RPMI7951 (cell line): ENCODE measurements at regions not wholly inside any gene's neighbourhood (a gene's known extent, or its start where the extent isn't known, plus 50 kb on each side); places are given as distances from the start of the nearest gene placed in this dataset.
"Not testable (repeated sequence)": the region's sequence is repeated elsewhere in the genome, so short reads cannot be mapped to it uniquely, and the experiment has no call there.

ENCODE experiments used
- DNase-seq: peaks from one replicate; pipeline ENCODE4 v3.0.0-alpha.2; 2012; ENCODE audit warnings: low read depth

GRCh38 chr2:239604861-239605260 lies 204.0 kb upstream of the HDAC4 start:
- no peak for DNase-seq

DNA sequence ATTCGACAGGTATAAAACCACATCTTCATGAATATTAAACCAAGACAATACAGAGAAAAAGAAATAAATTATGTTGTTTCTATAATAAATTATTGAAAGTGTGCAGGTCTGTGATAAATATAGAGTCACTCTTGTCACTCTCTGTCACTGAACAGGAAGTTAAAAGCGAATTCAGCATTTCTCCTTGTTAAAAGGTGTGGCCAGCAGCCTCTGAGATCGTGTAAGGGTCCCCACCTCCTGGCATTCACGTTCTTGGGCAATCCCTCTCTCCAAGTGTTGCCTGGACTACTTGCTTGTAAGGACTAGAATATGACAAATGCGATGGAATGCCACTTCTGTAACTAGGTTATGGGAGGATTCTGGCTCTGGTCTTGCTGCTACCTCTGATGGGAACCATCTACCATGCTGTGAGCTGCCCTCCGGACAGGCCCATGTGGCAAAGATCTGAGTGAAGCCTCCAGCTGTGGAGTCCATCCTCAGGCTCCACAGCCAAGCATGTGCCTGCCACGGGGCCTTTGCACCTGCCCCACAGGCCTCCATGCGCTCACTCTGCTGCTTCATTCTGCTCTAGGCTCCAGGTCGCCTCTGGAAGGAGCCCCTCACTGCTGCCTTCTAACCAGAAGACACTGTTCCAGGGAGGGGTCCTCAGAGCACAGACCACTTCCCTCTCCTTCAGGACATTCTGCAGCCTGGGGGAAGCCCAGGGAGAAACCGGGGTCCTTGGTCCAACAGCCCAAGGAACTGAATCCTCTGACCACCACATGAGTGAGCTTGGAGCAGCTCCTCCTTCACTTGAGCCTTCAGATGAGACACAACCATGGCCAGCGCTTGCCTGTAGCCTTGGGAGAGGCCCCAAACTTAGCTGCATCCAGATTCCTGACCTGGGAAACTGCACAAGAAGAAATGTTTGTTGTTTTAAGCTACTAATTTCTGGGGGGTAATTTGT lies 202.9 kb upstream of the HDAC4 start:
- DNase-seq: no peak

DNA sequence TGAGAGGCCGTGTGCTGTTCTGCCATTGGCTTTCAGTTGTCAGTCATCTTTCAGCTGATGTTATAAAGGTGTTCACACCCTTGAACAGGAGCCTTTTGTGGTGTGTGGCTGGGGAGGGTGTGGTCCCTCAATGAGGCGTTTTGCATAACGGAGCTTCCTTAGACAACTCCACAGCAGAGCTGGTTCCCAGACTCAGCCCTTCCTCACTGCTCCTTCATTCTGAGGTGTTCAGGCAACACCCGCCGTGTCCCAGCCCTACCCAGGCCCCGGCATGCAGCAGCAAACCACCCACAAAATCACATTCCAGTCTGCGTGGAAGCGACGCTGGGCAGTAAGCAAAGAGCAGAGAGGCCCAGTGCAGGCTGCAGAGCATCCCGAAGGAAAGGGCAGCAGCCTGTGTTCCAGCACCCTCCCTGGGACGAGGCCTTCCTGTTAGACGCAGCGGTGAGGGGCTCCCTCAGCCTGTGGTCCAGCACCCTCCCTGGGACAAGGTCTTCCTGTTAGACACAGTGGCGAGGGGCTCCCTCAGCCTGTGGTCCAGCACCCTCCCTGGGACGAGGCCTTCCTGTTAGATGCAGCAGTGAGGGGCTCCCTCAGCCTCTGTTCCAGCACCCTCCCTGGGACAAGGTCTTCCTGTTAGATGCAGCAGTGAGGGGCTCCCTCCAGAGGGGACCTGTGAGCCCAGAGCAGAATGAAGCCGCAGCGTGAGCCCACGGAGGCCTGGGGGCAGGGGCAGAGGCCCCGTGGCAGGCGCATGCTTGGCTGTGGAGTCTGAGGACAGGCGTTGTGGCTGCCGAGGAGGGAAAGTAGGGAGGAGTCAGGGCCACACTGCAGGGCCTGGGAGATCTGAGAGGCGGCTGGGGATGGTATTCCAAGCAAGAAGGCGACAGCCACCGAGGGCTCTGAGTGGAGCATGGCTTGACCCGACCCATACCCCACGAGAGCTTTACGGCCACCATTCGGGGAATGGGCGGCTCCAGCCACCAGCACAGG lies 201.8 kb upstream of the HDAC4 start:
- DNase-seq: no peak

GRCh38 chr2:239601880-239602279 lies 201.1 kb upstream of the HDAC4 start:
- DNase-seq: no peak

GRCh38 chr2:239601201-239601851 lies 200.5 kb upstream of the HDAC4 start:
- no peak for DNase-seq

GRCh38 chr2:239600650-239601049 lies 199.8 kb upstream of the HDAC4 start:
- DNase-seq: no peak

GRCh38 chr2:239600001-239600593 lies 199.3 kb upstream of the HDAC4 start:
- DNase-seq: no peak

GRCh38 chr2:239599299-239599698 lies 198.5 kb upstream of the HDAC4 start:
- no peak for DNase-seq

- DNase-seq: no peak
Measured at GRCh38 chr2:239598732-239599090, 197.9 kb upstream of the HDAC4 start.

- no peak for DNase-seq
Measured at GRCh38 chr2:239598011-239598731, 197.4 kb upstream of the HDAC4 start.

DNA sequence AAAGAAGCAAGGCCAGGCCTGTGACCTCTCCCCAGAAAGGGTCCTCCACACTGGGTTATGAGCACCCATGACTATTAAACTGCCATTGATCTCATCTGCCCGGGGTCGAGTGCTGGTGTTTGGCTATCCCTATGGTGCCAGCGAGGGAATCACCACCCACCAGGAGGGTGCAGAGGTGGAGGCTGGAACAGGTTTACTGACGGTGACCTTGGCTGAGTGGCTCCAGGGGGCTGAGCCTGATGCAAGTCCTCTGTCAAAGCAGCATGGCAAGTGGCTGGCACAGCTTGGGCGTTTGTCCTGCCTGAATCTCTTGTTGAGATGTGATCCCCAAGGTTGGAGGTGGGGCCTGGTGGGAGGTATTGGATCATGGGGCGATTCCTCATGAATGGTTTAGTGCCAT lies 196.4 kb upstream of the HDAC4 start:
- DNase-seq: no peak

- DNase-seq: no peak
Measured at GRCh38 chr2:239596792-239597191, 196.0 kb upstream of the HDAC4 start.

- DNase-seq: no peak
Measured at GRCh38 chr2:239596253-239596652, 195.4 kb upstream of the HDAC4 start.

DNA sequence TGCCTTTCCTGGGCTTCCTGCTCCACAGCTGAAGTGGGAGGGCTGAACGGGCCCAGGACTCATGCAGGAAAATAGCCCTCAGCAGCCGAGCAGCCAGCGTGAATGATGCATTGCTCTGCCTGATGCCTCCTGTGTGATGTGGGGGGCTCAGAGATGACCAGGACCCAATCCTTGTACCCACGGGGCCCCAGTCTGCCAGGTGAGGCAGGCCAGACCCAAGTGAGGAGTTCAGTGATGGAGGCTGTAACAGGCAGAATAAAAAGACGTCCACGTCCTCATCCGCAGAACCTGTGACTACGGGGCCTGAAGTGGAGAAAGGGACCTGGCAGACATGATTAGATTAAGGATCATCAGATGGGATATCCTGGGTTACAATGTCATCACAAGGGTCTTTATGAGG lies 194.9 kb upstream of the HDAC4 start:
- no peak for DNase-seq

DNA sequence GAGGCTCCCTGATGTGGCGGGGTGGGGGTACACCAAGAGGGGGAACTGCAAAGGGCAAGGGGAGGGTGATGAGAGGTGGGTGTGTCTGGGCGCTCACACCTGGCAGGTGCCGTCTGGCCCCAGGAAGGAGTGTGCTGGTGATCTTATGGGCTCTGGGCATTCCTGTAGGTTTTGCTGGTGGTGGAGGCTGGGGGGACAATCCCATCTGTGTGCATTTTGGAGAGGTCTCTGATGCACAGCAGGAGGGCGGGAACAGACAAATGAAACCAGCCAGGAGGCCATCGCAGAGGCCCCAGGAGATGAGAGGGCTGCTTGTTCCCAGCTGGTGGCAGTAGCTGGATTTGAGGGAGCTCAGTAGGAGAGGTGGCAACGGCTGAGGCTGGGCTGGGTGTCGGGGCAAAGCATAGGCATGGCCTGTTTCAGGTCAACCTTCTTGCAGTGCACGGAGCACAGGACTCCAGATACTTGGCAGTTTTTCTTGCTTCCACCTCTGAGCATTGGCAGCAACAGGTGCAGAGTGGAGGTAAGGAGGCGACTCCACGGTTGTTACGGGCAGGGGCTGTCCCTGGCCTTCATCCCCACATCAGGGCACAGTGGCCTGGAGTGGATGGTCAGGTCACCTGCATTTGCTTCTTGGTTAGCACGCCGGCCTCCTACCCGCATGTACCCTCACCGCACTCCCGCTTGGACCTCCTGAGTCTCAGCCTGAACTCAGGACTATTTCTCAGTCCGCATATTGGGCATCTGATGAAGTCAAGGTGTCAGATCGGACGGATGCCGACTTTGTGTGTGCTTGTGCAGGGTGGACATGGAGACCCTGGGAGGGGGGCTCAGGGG lies 194.2 kb upstream of the HDAC4 start:
- DNase-seq: no peak

DNA sequence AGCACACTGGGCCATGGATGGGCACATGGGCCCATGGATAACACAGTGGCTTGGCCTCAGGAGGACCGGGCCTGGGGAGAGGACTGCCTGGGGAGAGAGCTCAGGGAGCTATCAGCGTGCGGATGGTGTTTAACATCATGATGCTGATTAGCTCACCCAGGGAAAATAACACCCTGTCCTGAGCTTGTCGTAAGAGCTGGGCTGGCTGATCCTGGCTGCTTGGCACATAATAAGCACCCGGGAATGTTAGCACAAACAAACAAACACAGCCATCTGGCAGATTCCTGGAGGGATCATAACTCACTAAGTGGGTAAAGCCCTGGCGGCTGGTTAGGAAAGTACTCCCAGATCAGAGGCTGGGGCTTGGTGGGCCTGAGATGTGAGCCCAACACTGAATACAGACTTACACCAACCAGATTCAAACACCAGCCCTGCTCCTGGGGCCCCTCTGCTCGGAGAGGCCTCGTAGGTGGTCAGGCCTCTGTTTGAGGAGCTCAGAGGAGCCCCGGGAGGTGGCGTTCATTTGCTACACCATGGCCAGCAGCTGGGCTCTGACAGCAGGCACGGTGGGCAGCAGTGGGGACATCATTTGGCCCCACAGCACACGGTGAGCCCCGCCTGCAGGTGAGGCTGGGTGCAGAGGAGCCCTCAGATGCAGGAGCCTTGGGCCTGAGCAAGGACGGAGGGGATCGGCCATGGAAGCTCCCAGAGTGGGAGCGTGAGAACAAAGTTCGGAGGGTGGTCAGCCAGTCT lies 193.4 kb upstream of the HDAC4 start:
- no peak for DNase-seq

DNA sequence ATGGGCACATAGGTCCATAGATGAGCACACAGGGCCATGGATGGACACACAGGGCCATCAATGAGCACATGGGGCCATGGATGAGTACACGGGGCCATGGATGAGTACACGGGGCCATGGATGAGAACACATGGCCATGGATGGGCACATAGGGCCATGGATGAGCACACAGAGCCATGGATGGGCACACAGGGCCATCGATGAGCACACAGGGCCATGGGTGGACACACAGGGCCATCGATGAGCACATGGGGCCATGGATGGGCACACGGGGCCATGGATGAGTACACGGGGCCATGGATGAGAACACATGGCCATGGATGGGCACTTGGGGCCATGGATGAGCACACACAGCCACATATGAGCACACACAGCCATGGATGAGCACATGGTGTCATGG lies 192.6 kb upstream of the HDAC4 start:
- no peak for DNase-seq

DNA sequence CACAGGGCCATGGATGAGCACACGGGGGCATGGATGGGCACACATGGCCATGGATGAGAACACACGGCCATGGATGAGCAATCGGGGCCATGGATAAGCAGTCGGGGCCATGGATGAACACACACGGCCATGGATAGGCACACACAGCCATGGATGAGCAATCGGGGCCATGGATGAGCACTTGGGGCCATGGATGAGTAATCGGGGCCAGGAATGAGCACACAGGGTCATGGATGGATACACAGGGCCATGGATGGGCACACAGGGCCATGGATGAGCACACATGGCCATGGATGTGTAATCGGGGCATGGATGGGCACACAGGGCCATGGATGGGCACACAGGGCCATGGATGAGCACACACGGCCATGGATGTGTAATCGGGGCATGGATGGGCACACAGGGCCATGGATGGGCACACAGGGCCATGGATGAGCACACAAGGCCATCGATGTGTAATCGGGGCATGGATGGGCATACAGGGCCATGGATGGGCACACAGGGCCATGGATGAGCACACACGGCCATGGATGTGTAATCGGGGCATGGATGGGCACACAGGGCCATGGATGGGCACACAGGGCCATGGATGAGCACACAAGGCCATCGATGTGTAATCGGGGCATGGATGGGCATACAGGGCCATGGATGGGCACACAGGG lies 191.9 kb upstream of the HDAC4 start:
- DNase-seq: not testable (repeated sequence)
